K562 (cell line): ENCODE measurements at regions not wholly inside any gene's neighbourhood (a gene's known extent, or its start where the extent isn't known, plus 50 kb on each side); places are given as distances from the start of the nearest gene placed in this dataset.

ENCODE experiments used
- ATAC-seq: fragments of 200-7000 bp; cut with Tn5 transposase; 3 replicates; pipeline ENCODE4 v1.9.1; 2020; ENCODE audit warnings: moderate library complexity
- BruUV-seq: library from RNA; stranded (reverse); fragments of 400-500 nt; replicated peaks from 2 replicates; lab custom pipeline; 2021; lab: Mats Ljungman, UMichigan
- CTCF ChIA-PET: fragments of 300-600 bp; formaldehyde crosslinking; extraction: SDS; loops from one replicate; lab custom pipeline; 2021; ENCODE audit warnings: low intra/inter-chr PET ratio; lab: Yijun Ruan, JAX
- POLR2A ChIA-PET: fragments of 300-600, 350-650 bp; sonication (Branson Sonifier 250); formaldehyde crosslinking; extraction: SDS; loops from one replicate; lab custom pipeline; 2021; ENCODE audit warnings: antibody characterized with exemption, inconsistent platforms; lab: Yijun Ruan, JAX
- DNase-seq, 4 experiments: peaks; one replicate each; pipeline versions ENCODE4 v3.0.0 to v3.0.0-alpha.2; 2011 to 2018; ENCODE audit warnings: low spot score in 3 of 4, mixed read lengths in 3 of 4; ENCODE audit errors: extremely low read depth in 1 of 4
- FAIRE-seq: peaks from 2 replicates; lab custom pipeline; 2011; peaks lifted over from hg19 to GRCh38; lab: Jason Lieb, UNC
- H2AFZ ChIP-seq: 2 replicates; pipeline ENCODE4 v1.6.0; 2011; ENCODE audit warnings: low read depth, low read length, control low read depth, inconsistent platforms
- H3K27ac ChIP-seq: fragments of 200-600 bp; 3 replicates; pipeline ENCODE4 v1.8.0; 2011; ENCODE audit warnings: low read depth, mild to moderate bottlenecking, control low read depth, inconsistent platforms, low read length, moderate library complexity, mixed read lengths; ENCODE audit errors: extremely low read depth
- H3K27me3 ChIP-seq, 2 experiments: fragments of 300-600 bp in 1 of 2; 2 replicates in 1 of 2; 3 replicates in 1 of 2; pipeline versions ENCODE4 v1.6.0 to v1.8.0; 2011; ENCODE audit warnings: inconsistent platforms in 2 of 2, low read length in 2 of 2, mild to moderate bottlenecking in 1 of 2, mixed read lengths in 1 of 2, moderate library complexity in 1 of 2; ENCODE audit not compliant: control insufficient read depth in 2 of 2, insufficient read depth in 2 of 2
- H3K36me3 ChIP-seq: fragments of 300-600 bp; 3 replicates; pipeline ENCODE4 v1.8.0; 2011; ENCODE audit warnings: mild to moderate bottlenecking, low read length, inconsistent platforms; ENCODE audit not compliant: control insufficient read depth, insufficient read depth
- H3K4me1 ChIP-seq, 2 experiments: fragments of 200-600 bp in 1 of 2; replicated peaks in 1 of 2; 2 replicates in 1 of 2; 3 replicates in 1 of 2; pipeline versions ENCODE4 v1.5.1 to v1.8.0; 2011; ENCODE audit warnings: inconsistent platforms in 2 of 2, low read length in 2 of 2, mild to moderate bottlenecking in 1 of 2, mixed read lengths in 1 of 2, moderate library complexity in 1 of 2; ENCODE audit not compliant: control insufficient read depth in 2 of 2, insufficient read depth in 2 of 2
- H3K4me2 ChIP-seq: 2 replicates; pipeline ENCODE4 v1.6.1; 2011; ENCODE audit warnings: low read length, control low read depth, inconsistent platforms, mixed read lengths; ENCODE audit not compliant: insufficient read depth
- H3K4me3 ChIP-seq: fragments of 200-600 bp; sonication (generic), shearing (Covaris generic); 2 replicates; pipeline ENCODE4 v1.5.1; 2016; ENCODE audit warnings: control low read depth, inconsistent platforms
- H3K79me2 ChIP-seq: fragments of 200-600 bp; 3 replicates; pipeline ENCODE4 v1.8.0; 2011; ENCODE audit warnings: low read length, inconsistent platforms; ENCODE audit not compliant: control insufficient read depth, insufficient read depth
- H3K9ac ChIP-seq, 2 experiments: 2 replicates each; pipeline versions ENCODE4 v1.6.0 to v1.6.1; 2011; ENCODE audit warnings: low read depth in 2 of 2, low read length in 2 of 2, control low read depth in 1 of 2, inconsistent platforms in 1 of 2, mild to moderate bottlenecking in 1 of 2, mixed read lengths in 1 of 2; ENCODE audit not compliant: insufficient read depth in 1 of 2
- H3K9me1 ChIP-seq: one replicate; pipeline ENCODE4 v1.6.0; 2011; ENCODE audit warnings: inconsistent platforms, mild to moderate bottlenecking, low read length, moderate library complexity; ENCODE audit not compliant: control insufficient read depth, insufficient read depth
- H3K9me3 ChIP-seq: replicated peaks from 2 replicates; pipeline ENCODE4 v1.5.1; 2011; ENCODE audit warnings: low read depth, low read length, inconsistent platforms; ENCODE audit not compliant: control insufficient read depth, insufficient read depth
- H4K20me1 ChIP-seq: replicated peaks from 2 replicates; pipeline ENCODE4 v1.6.1; 2011; ENCODE audit warnings: low read length, inconsistent platforms, mixed read lengths; ENCODE audit not compliant: control insufficient read depth, insufficient read depth
- ATF1 ChIP-seq, 2 experiments: fragments of 450-650 bp in 1 of 2; IDR thresholded peaks; 2 replicates each; pipeline ENCODE4 v1.6.1; 2016; ENCODE audit warnings: missing compliant biosample characterization in 1 of 2, missing genetic modification characterization in 1 of 2
- CBX1 ChIP-seq: sonication (generic); IDR thresholded peaks from 2 replicates; pipeline ENCODE4 v1.6.1; 2016; ENCODE audit warnings: antibody characterized with exemption, low read depth, mild to moderate bottlenecking
- FOSL1 ChIP-seq: fragments of 200-800 bp; sonication (Bioruptor generic); conservative IDR thresholded peaks from 2 replicates; pipeline ENCODE4 v1.6.1; 2016; ENCODE audit warnings: missing genetic modification characterization, missing compliant biosample characterization
- HNRNPK ChIP-seq: fragments of 200-400 bp; formaldehyde crosslinking; IDR thresholded peaks from one replicate; pipeline ENCODE4 v1.6.1; 2018; ENCODE audit warnings: mild to moderate bottlenecking, low read depth, low read length; ENCODE audit not compliant: poor library complexity, severe bottlenecking
- MCM3 ChIP-seq: fragments of 450-650 bp; IDR thresholded peaks from 2 replicates; pipeline ENCODE4 v1.6.1; 2016
- PRPF4 ChIP-seq: fragments of 200-400 bp; formaldehyde crosslinking; IDR thresholded peaks from one replicate; pipeline ENCODE4 v1.6.1; 2017; ENCODE audit warnings: low read length, low read depth, mild to moderate bottlenecking; ENCODE audit not compliant: insufficient read depth, poor library complexity, severe bottlenecking
- RAD21 ChIP-seq, 2 experiments: fragments of 250-450 bp in 1 of 2; fragments of 450-650 bp in 1 of 2; sonication (Bioruptor Pico) in 1 of 2; formaldehyde crosslinking in 1 of 2; IDR thresholded peaks in 1 of 2; conservative IDR thresholded peaks in 1 of 2; 2 replicates each; pipeline versions ENCODE4 v1.4.0 to v1.8.0; 2020 to 2022; ENCODE audit warnings: mild to moderate bottlenecking in 2 of 2, moderate library complexity in 1 of 2
- RAD51 ChIP-seq: fragments of 450-650 bp; IDR thresholded peaks from 2 replicates; pipeline ENCODE4 v1.7.1; 2016; ENCODE audit warnings: low read depth, mild to moderate bottlenecking, borderline replicate concordance
- RHOXF2B ChIP-seq: fragments of 250-450 bp; sonication (Bioruptor Pico); conservative IDR thresholded peaks from 2 replicates; pipeline ENCODE4 v1.5.1; 2021
- RUNX1 ChIP-seq: sonication (generic); IDR thresholded peaks from 2 replicates; pipeline ENCODE4 v1.6.1; 2016; ENCODE audit warnings: antibody characterized with exemption, low read depth
- SUPT5H ChIP-seq: fragments of 450-650 bp; IDR thresholded peaks from 2 replicates; pipeline ENCODE4 v1.6.1; 2016
- TCF7 ChIP-seq: sonication (generic); IDR thresholded peaks from 2 replicates; pipeline ENCODE4 v1.6.1; 2016; ENCODE audit warnings: antibody characterized with exemption, borderline replicate concordance
- TEAD1 ChIP-seq, 2 experiments: fragments of 450-650 bp in 1 of 2; sonication (generic) in 1 of 2; formaldehyde crosslinking; IDR thresholded peaks; 2 replicates each; pipeline versions ENCODE4 v1.4.0 to v1.8.0; 2020 to 2022; ENCODE audit warnings: mild to moderate bottlenecking in 2 of 2, missing genetic modification reagents in 1 of 2
- TRIM28 ChIP-seq: fragments of 450-650 bp; IDR thresholded peaks from 2 replicates; pipeline ENCODE4 v1.6.1; 2017
- ZNF224 ChIP-seq: sonication (generic); formaldehyde crosslinking; IDR thresholded peaks from 2 replicates; pipeline ENCODE4 v1.8.0; 2022; ENCODE audit warnings: mild to moderate bottlenecking, missing genetic modification reagents
- ZNF583 ChIP-seq: fragments of 250-450 bp; sonication (Bioruptor Pico); IDR thresholded peaks from 2 replicates; pipeline ENCODE4 v1.4.0; 2020
- WGBS: fragments of 100-300 bp; shearing (Covaris generic); methylation state at CpG from one replicate; pipeline ENCODE4 v1.1.6; 2016; ENCODE audit warnings: low coverage, mixed read lengths; ENCODE audit not compliant: insufficient coverage; ENCODE audit errors: missing lambda C conversion rate; 5-methylcytosine and 5-hydroxymethylcytosine counted together
- in situ Hi-C: fragments of 300-500 bp; cut with MboI; formaldehyde crosslinking; loops from 4 replicates; pipeline ENCODE4 v1.15.0; 2018; ENCODE audit warnings: inconsistent platforms, mixed read lengths
- intact Hi-C: fragments of 100-400 bp; cut with micrococcal nuclease; formaldehyde crosslinking; loops from 2 replicates; pipeline ENCODE4 v1.14.2; 2022
- TF ChIP-seq, protein P1 (sequence below): fragments of 250-450 bp; sonication (Bioruptor Pico); IDR thresholded peaks from 2 replicates; pipeline ENCODE4 v1.4.0; 2020
- TF ChIP-seq, protein P2 (sequence below): IDR thresholded peaks from 2 replicates; pipeline ENCODE4 v1.6.1; 2016; ENCODE audit warnings: missing genetic modification characterization, missing compliant biosample characterization
- TF ChIP-seq, protein P3 (sequence below): fragments of 450-650 bp; formaldehyde crosslinking; IDR thresholded peaks from 2 replicates; pipeline ENCODE4 v1.4.0; 2022; ENCODE audit warnings: missing genetic modification characterization
- TF ChIP-seq, protein P4 (sequence below): fragments of 250-450 bp; sonication (Bioruptor Pico); IDR thresholded peaks from 2 replicates; pipeline ENCODE4 v1.8.0; 2022; ENCODE audit warnings: inconsistent platforms

DNA sequence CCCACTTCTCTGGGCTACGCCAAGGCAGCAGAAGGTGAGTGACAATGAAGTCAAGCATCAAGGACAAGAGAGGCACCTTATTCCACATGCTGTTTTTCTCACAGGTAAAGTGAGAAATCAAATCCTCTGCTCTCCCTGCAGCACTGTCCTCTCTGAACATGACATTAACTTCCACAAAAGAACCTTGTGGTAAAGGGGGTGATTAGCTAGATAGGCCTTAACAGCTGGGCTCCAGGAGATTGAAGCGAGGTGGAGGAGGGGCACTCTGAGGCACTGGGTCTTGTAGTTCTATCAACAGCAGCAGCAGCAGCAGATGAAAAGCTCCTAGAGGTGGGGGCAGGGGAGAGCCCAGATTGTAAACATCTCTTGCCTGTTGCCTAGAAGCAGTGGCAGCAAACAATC lies 96.8 kb upstream of the CXXC4 start:
- intact Hi-C loops, result no loop called here
- TF ChIP-seq SUPT5H, result no peak
- TF ChIP-seq FOSL1 (tag), result no peak
- TF ChIP-seq ATF1 (CRISPR knock-in tag; IDR thresholded peaks at IDR 0.05), result no peak
- TF ChIP-seq ATF1 (tag; IDR thresholded peaks at IDR 0.05), result no peak
- TF ChIP-seq, protein P1, sequence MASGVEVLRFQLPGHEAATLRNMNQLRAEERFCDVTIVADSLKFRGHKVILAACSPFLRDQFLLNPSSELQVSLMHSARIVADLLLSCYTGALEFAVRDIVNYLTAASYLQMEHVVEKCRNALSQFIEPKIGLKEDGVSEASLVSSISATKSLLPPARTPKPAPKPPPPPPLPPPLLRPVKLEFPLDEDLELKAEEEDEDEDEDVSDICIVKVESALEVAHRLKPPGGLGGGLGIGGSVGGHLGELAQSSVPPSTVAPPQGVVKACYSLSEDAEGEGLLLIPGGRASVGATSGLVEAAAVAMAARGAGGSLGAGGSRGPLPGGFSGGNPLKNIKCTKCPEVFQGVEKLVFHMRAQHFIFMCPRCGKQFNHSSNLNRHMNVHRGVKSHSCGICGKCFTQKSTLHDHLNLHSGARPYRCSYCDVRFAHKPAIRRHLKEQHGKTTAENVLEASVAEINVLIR (CRISPR knock-in tag), result no peak
- TF ChIP-seq, protein P2, sequence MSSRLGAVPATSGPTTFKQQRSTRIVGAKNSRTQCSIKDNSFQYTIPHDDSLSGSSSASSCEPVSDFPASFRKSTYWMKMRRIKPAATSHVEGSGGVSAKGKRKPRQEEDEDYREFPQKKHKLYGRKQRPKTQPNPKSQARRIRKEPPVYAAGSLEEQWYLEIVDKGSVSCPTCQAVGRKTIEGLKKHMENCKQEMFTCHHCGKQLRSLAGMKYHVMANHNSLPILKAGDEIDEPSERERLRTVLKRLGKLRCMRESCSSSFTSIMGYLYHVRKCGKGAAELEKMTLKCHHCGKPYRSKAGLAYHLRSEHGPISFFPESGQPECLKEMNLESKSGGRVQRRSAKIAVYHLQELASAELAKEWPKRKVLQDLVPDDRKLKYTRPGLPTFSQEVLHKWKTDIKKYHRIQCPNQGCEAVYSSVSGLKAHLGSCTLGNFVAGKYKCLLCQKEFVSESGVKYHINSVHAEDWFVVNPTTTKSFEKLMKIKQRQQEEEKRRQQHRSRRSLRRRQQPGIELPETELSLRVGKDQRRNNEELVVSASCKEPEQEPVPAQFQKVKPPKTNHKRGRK (tag), result no peak
- TF ChIP-seq PRPF4, result no peak
- TF ChIP-seq RAD21 (CRISPR knock-in tag; conservative IDR thresholded peaks at IDR 0.05 in 1 of 2, IDR thresholded peaks at IDR 0.05 in 1 of 2), result no peak
- no peak for TF ChIP-seq RHOXF2B
- TF ChIP-seq HNRNPK, result no peak
- no peak for TF ChIP-seq TRIM28
- TF ChIP-seq, protein P3, sequence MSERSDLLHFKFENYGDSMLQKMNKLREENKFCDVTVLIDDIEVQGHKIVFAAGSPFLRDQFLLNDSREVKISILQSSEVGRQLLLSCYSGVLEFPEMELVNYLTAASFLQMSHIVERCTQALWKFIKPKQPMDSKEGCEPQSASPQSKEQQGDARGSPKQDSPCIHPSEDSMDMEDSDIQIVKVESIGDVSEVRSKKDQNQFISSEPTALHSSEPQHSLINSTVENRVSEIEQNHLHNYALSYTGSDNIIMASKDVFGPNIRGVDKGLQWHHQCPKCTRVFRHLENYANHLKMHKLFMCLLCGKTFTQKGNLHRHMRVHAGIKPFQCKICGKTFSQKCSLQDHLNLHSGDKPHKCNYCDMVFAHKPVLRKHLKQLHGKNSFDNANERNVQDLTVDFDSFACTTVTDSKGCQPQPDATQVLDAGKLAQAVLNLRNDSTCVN (CRISPR knock-in tag), result no peak
- no peak for TF ChIP-seq RAD51
- TF ChIP-seq RUNX1, result no peak
- no peak for TF ChIP-seq ZNF583 (CRISPR knock-in tag)
- TF ChIP-seq MCM3, result no peak
- TF ChIP-seq ZNF224 (CRISPR knock-in tag), result no peak
- TF ChIP-seq TEAD1 (CRISPR knock-in tag; IDR thresholded peaks at IDR 0.05), result no peak
- TF ChIP-seq, protein P4, sequence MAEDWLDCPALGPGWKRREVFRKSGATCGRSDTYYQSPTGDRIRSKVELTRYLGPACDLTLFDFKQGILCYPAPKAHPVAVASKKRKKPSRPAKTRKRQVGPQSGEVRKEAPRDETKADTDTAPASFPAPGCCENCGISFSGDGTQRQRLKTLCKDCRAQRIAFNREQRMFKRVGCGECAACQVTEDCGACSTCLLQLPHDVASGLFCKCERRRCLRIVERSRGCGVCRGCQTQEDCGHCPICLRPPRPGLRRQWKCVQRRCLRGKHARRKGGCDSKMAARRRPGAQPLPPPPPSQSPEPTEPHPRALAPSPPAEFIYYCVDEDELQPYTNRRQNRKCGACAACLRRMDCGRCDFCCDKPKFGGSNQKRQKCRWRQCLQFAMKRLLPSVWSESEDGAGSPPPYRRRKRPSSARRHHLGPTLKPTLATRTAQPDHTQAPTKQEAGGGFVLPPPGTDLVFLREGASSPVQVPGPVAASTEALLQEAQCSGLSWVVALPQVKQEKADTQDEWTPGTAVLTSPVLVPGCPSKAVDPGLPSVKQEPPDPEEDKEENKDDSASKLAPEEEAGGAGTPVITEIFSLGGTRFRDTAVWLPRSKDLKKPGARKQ (CRISPR knock-in tag), result no peak
- TF ChIP-seq TCF7, result no peak
- TF ChIP-seq CBX1, result no peak

More for the DNA sequence above, 96.8 kb upstream of the CXXC4 start:
- FAIRE-seq, result no peak
- BruUV-seq, result no TSS peak
- Histone ChIP-seq H3K4me1 (no peaks in the 10 kb centered on the region), H3K4me3 (no peak overlapping the region), H3K4me2 (no peak overlapping the region), H3K79me2 (no peaks in the 10 kb centered on the region), H3K9me1 (no peaks in the 10 kb centered on the region), H3K27ac (no peak overlapping the region), H4K20me1 (no peaks in the 10 kb centered on the region), H3K9ac (no peak overlapping the region), H3K36me3 (no peaks in the 10 kb centered on the region), H2AFZ (no peak overlapping the region), H3K9me3 (no peaks in the 10 kb centered on the region), H3K27me3 (no peaks in the 10 kb centered on the region)
- in situ Hi-C loops, result no loop called here
- ATAC-seq, result no peak
- DNase-seq, result no peak
- CTCF ChIA-PET, result no interaction called here
- POLR2A ChIA-PET, result no interaction called here
- 4% methylated on average over 2 of the region's 2 CpGs for WGBS
